HG03196 (cell line): ENCODE measurements at regions not wholly inside any gene's neighbourhood (a gene's known extent, or its start where the extent isn't known, plus 50 kb on each side); places are given as distances from the start of the nearest gene placed in this dataset.

Experiments
- ATAC-seq: cut with Tn5 transposase; IDR thresholded peaks from one replicate; pipeline ENCODE4 v1.9.1; 2021; ENCODE audit not compliant: unreplicated experiment

GRCh38 chr6:165883851-165884640 is 221.0 kb upstream of the PDE10A start:
- no peak for ATAC-seq

- ATAC-seq: no peak
These were observed 218.8 kb upstream of the PDE10A start for GRCh38 chr6:165881806-165882205.

- no peak for ATAC-seq
These were observed 217.6 kb upstream of the PDE10A start for GRCh38 chr6:165880686-165881085.

GRCh38 chr6:165877773-165878172 is 214.7 kb upstream of the PDE10A start:
- ATAC-seq: no peak

GRCh38 chr6:165877192-165877591 is 214.2 kb upstream of the PDE10A start:
- no peak for ATAC-seq

GRCh38 chr6:165876588-165876987 is 213.5 kb upstream of the PDE10A start:
- no peak for ATAC-seq

GRCh38 chr6:165875946-165876345 is 212.9 kb upstream of the PDE10A start:
- ATAC-seq: no peak

- ATAC-seq: no peak
These were observed 210.9 kb upstream of the PDE10A start for GRCh38 chr6:165873976-165874375.

GRCh38 chr6:165872811-165873210 is 209.8 kb upstream of the PDE10A start:
- ATAC-seq: no peak

- no peak for ATAC-seq
These were observed 209.3 kb upstream of the PDE10A start for GRCh38 chr6:165872311-165872710.

GRCh38 chr6:165871571-165871970 is 208.5 kb upstream of the PDE10A start:
- no peak for ATAC-seq

- no peak for ATAC-seq
These were observed 206.5 kb upstream of the PDE10A start for GRCh38 chr6:165869526-165869925.

- no peak for ATAC-seq
These were observed 201.9 kb upstream of the PDE10A start for GRCh38 chr6:165864925-165865324.

- no peak for ATAC-seq
These were observed 201.2 kb upstream of the PDE10A start for GRCh38 chr6:165864218-165864617.

GRCh38 chr6:165863801-165864200 is 200.8 kb upstream of the PDE10A start:
- ATAC-seq: no peak

- ATAC-seq: no peak
These were observed 199.8 kb upstream of the PDE10A start for GRCh38 chr6:165862813-165863212.

- ATAC-seq: no peak
These were observed 198.2 kb upstream of the PDE10A start for GRCh38 chr6:165861226-165861625.

GRCh38 chr6:165858586-165858985 is 195.5 kb upstream of the PDE10A start:
- no peak for ATAC-seq

- ATAC-seq: no peak
These were observed 192.8 kb upstream of the PDE10A start for GRCh38 chr6:165855856-165856255.

- ATAC-seq: no peak
These were observed 192.0 kb upstream of the PDE10A start for GRCh38 chr6:165854863-165855593.

- no peak for ATAC-seq
These were observed 191.2 kb upstream of the PDE10A start for GRCh38 chr6:165854061-165854862.

GRCh38 chr6:165852676-165853075 is 189.6 kb upstream of the PDE10A start:
- no peak for ATAC-seq
